B cell (primary cell): ENCODE measurements at regions not wholly inside any gene's neighbourhood (a gene's known extent, or its start where the extent isn't known, plus 50 kb on each side); places are given as distances from the start of the nearest gene placed in this dataset.

Experiments
- ATAC-seq: fragments of 200-7000 bp; cut with Tn5 transposase; one replicate; pipeline ENCODE4 v1.10.0; 2021; ENCODE audit warnings: low read depth, mild to moderate bottlenecking, moderate number of reproducible peaks, moderate library complexity
- CTCF ChIA-PET: fragments of 350-600 bp; sonication (Branson Sonifier 250); formaldehyde crosslinking; loops from one replicate; lab custom pipeline; 2021; ENCODE audit warnings: antibody characterized with exemption, inconsistent platforms; lab: Charles Lee
- POLR2A ChIA-PET: fragments of 350-600 bp; sonication (Branson Sonifier 250); formaldehyde crosslinking; loops from one replicate; lab custom pipeline; 2021; ENCODE audit warnings: antibody characterized with exemption; lab: Charles Lee
- DNase-seq: peaks from one replicate; pipeline ENCODE4 v3.0.0; 2013
- H2AFZ ChIP-seq: 2 replicates; pipeline ENCODE4 v1.6.1; 2012; ENCODE audit warnings: mild to moderate bottlenecking, low read depth, low read length; ENCODE audit not compliant: insufficient read depth, poor library complexity, severe bottlenecking
- H3K27ac ChIP-seq, 2 donors: 1 replicate in 1 of 2; 2 replicates in 1 of 2; pipeline ENCODE4 v1.5.1; 2012 to 2013; ENCODE audit warnings: low read length in 2 of 2, mild to moderate bottlenecking in 2 of 2, moderate library complexity in 1 of 2
- H3K27me3 ChIP-seq, 4 experiments: fragments of 200-600 bp in 1 of 4; sonication (generic) in 1 of 4; replicated peaks in 1 of 4; 1 replicate in 2 of 4; 2 replicates in 2 of 4; pipeline versions ENCODE4 v1.6.1 to v1.7.0; 2013 to 2016; ENCODE audit warnings: low read length in 3 of 4, mild to moderate bottlenecking in 2 of 4, mixed read lengths in 1 of 4, moderate library complexity in 1 of 4; ENCODE audit not compliant: insufficient read depth in 4 of 4, control insufficient read depth in 3 of 4; ENCODE audit errors: control extremely low read depth in 1 of 4
- H3K36me3 ChIP-seq, 2 experiments: replicated peaks in 1 of 2; 1 replicate in 1 of 2; 2 replicates in 1 of 2; pipeline versions ENCODE4 v1.6.1 to v1.7.1; 2013; ENCODE audit warnings: low read length in 1 of 2; ENCODE audit not compliant: insufficient read depth in 2 of 2, control insufficient read depth in 1 of 2; ENCODE audit errors: control extremely low read depth in 1 of 2, extremely low read depth in 1 of 2
- H3K4me1 ChIP-seq, 2 donors: fragments of 200-600 bp in 1 of 2; sonication (generic) in 1 of 2; 1 replicate in 1 of 2; 2 replicates in 1 of 2; pipeline versions ENCODE4 v1.5.1 to v1.6.1; 2013 to 2017; ENCODE audit warnings: low read length in 2 of 2; ENCODE audit not compliant: control insufficient read depth in 2 of 2, insufficient read depth in 2 of 2
- H3K4me2 ChIP-seq: replicated peaks from 2 replicates; pipeline ENCODE3; 2012; ENCODE audit warnings: mild to moderate bottlenecking, low read depth, low read length; ENCODE audit not compliant: poor library complexity, severe bottlenecking
- H3K4me3 ChIP-seq, 5 experiments: fragments of 200-600 bp in 1 of 5; sonication (generic) in 1 of 5; 1 replicate in 3 of 5; 2 replicates in 2 of 5; pipeline versions ENCODE4 v1.5.1 to v1.7.0; 2011 to 2016; ENCODE audit warnings: low read length in 4 of 5, mild to moderate bottlenecking in 4 of 5, low read depth in 2 of 5, control low read depth in 1 of 5, moderate library complexity in 1 of 5; ENCODE audit not compliant: insufficient read depth in 1 of 5; ENCODE audit errors: control extremely low read depth in 1 of 5, extremely low read depth in 1 of 5
- H3K79me2 ChIP-seq: fragments of 200-600 bp; sonication (generic); one replicate; pipeline ENCODE4 v1.6.0; 2016; ENCODE audit warnings: low read length; ENCODE audit not compliant: control insufficient read depth, insufficient read depth
- H3K9ac ChIP-seq: fragments of 200-600 bp; sonication (generic); 2 replicates; pipeline ENCODE4 v1.6.1; 2017; ENCODE audit warnings: mild to moderate bottlenecking, low read length, moderate library complexity
- H3K9me3 ChIP-seq, 3 donors: one replicate each; pipeline versions ENCODE4 v1.6.1 to v1.7.1; 2013; ENCODE audit warnings: low read length in 2 of 3; ENCODE audit not compliant: control insufficient read depth in 2 of 3, insufficient read depth in 1 of 3; ENCODE audit errors: control extremely low read depth in 1 of 3
- H4K20me1 ChIP-seq: 2 replicates; pipeline ENCODE4 v1.6.0; 2012; ENCODE audit warnings: mild to moderate bottlenecking, low read length; ENCODE audit not compliant: insufficient read depth, control insufficient read depth, poor library complexity, severe bottlenecking
- H3K27ac Mint-ChIP-seq: one replicate; pipeline ENCODE4 v1.8.0; 2021; ENCODE audit warnings: mixed read lengths
- H3K27me3 Mint-ChIP-seq: one replicate; pipeline ENCODE4 v1.8.0; 2021; ENCODE audit warnings: mixed read lengths
- H3K4me1 Mint-ChIP-seq: one replicate; pipeline ENCODE4 v1.8.0; 2021; ENCODE audit warnings: mixed read lengths
- H3K4me3 Mint-ChIP-seq: one replicate; pipeline ENCODE4 v1.8.0; 2021; ENCODE audit warnings: mixed read lengths
- H3K9me3 Mint-ChIP-seq: one replicate; pipeline ENCODE4 v1.8.0; 2022; ENCODE audit warnings: mixed read lengths; ENCODE audit not compliant: insufficient read depth
- CTCF ChIP-seq: fragments of 200-600 bp; IDR thresholded peaks from one replicate; pipeline ENCODE4 v1.8.0; 2022; ENCODE audit warnings: antibody characterized with exemption, mild to moderate bottlenecking
- EZH2 ChIP-seq: IDR thresholded peaks from 2 replicates; pipeline ENCODE4 v1.6.1; 2012; ENCODE audit warnings: borderline replicate concordance, low read depth, mild to moderate bottlenecking, moderate library complexity, low read length; ENCODE audit not compliant: insufficient read depth, poor library complexity, severe bottlenecking
- WGBS: methylation state at CpG from one replicate; pipeline ENCODE4 v1.1.5; 2013; ENCODE audit warnings: missing lambda C conversion rate; ENCODE audit not compliant: insufficient coverage; 5-methylcytosine and 5-hydroxymethylcytosine counted together
- intact Hi-C: fragments of 100-400 bp; cut with micrococcal nuclease; formaldehyde crosslinking; loops from one replicate; pipeline ENCODE4 v1.10.0; 2022

DNA sequence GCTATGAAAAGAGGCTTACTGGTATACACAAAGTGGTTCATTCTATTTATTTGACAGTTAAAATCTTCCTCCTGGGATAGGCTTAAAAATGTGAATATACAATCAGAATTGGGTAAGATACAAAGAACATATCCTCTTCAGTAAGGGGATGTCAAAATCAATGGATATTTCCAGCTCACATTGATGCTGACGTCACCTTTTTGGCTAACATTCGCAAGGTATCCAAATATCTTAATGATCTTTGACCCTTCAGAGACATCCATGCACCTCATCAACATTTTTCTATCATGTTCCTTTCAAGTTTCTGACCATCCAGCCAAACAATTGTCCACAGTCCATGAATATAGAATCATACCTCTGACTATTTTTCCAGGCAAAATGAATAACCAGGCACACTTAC is 697.3 kb downstream of the NR2F2 start:
- Mint-ChIP-seq H3K4me1 (no peaks in the 10 kb centered on the region), H3K9me3 (peaks cover 6% of the 10 kb centered on the region), H3K27ac (no peak overlapping the region), H3K4me3 (no peak overlapping the region), H3K27me3 (no peaks in the 10 kb centered on the region)
- no peak overlapping the region for H3K4me3 ChIP-seq
- intact Hi-C loops: no loop called here
- TF ChIP-seq EZH2 (no peak), CTCF (no peak)
- no peak overlapping the region for H3K27ac ChIP-seq
- 82% methylated on average over 2 of the region's 2 CpGs for WGBS
- peaks cover 0 to 4% (median 3%) of the 10 kb centered on the region in 3 donors for H3K9me3 ChIP-seq
- H3K9ac ChIP-seq: no peak overlapping the region
- DNase-seq (no peak), ATAC-seq (no peak)
- H3K79me2 ChIP-seq: no peaks in the 10 kb centered on the region
- CTCF ChIA-PET: no interaction called here
- no peaks in the 10 kb centered on the region for H3K36me3 ChIP-seq
- H2AFZ ChIP-seq: no peak overlapping the region
- no peak overlapping the region for H3K4me2 ChIP-seq
- H3K4me1 ChIP-seq: no peaks in the 10 kb centered on the region
- no peaks in the 10 kb centered on the region for H3K27me3 ChIP-seq
- POLR2A ChIA-PET: no interaction called here
- H4K20me1 ChIP-seq: no peaks in the 10 kb centered on the region

- intact Hi-C loops: no loop called here
- TF ChIP-seq EZH2 (no peak), CTCF (no peak)
- ChIA-PET POLR2A (no interaction called here), CTCF (no interaction called here)
- H3K27ac ChIP-seq: no peak overlapping the region
- H3K4me1 Mint-ChIP-seq: no peaks in the 10 kb centered on the region
- no peak overlapping the region for H3K9ac ChIP-seq
- H3K4me3 Mint-ChIP-seq: no peak overlapping the region
- no peaks in the 10 kb centered on the region for H3K27me3 Mint-ChIP-seq
- no peaks in the 10 kb centered on the region for H3K4me1 ChIP-seq
- peaks cover 6% of the 10 kb centered on the region for H3K9me3 Mint-ChIP-seq
- no peaks in the 10 kb centered on the region for H3K27me3 ChIP-seq
- H3K9me3 ChIP-seq: peaks cover 0 to 4% (median 3%) of the 10 kb centered on the region in 3 donors
- ATAC-seq (no peak), DNase-seq (no peak)
- no peaks in the 10 kb centered on the region for H3K36me3 ChIP-seq
- H3K27ac Mint-ChIP-seq: no peak overlapping the region
- no peak overlapping the region for H3K4me2 ChIP-seq
- H3K4me3 ChIP-seq: no peak overlapping the region
- WGBS: 83% methylated on average over 1 of the region's 2 CpGs
- H3K79me2 ChIP-seq: no peaks in the 10 kb centered on the region
- no peak overlapping the region for H2AFZ ChIP-seq
- H4K20me1 ChIP-seq: no peaks in the 10 kb centered on the region
Observed at GRCh38 chr15:97030251-97030650, 699.8 kb downstream of the NR2F2 start.
